KMS-11 (cell line): ENCODE measurements at regions not wholly inside any gene's neighbourhood (a gene's known extent, or its start where the extent isn't known, plus 50 kb on each side); places are given as distances from the start of the nearest gene placed in this dataset.

Source experiments
- H2AFZ ChIP-seq: fragments of 200-600 bp; sonication (generic); 2 replicates; pipeline ENCODE4 v1.6.1; 2016; ENCODE audit warnings: antibody characterized with exemption, mixed run types, low read depth
- H3K27ac ChIP-seq: fragments of 200-600 bp; sonication (generic); 2 replicates; pipeline ENCODE4 v1.6.1; 2016; ENCODE audit warnings: mild to moderate bottlenecking, mixed run types
- H3K27me3 ChIP-seq: fragments of 200-600 bp; sonication (generic); 2 replicates; pipeline ENCODE4 v1.6.1; 2017; ENCODE audit warnings: mild to moderate bottlenecking, low read depth, mixed run types, moderate library complexity; ENCODE audit not compliant: insufficient read depth
- H3K36me3 ChIP-seq: fragments of 200-600 bp; sonication (generic); 2 replicates; pipeline ENCODE4 v1.6.1; 2017; ENCODE audit warnings: mild to moderate bottlenecking, mixed run types; ENCODE audit not compliant: insufficient read depth
- H3K4me1 ChIP-seq: fragments of 200-600 bp; sonication (generic); 2 replicates; pipeline ENCODE4 v1.6.1; 2016; ENCODE audit warnings: mild to moderate bottlenecking, low read depth, mixed run types; ENCODE audit not compliant: poor library complexity, severe bottlenecking
- H3K4me2 ChIP-seq: fragments of 200-600 bp; sonication (generic); 2 replicates; pipeline ENCODE4 v1.7.0; 2016; ENCODE audit warnings: mild to moderate bottlenecking, mixed run types
- H3K4me3 ChIP-seq: fragments of 200-600 bp; sonication (generic); IDR thresholded peaks from 2 replicates; pipeline ENCODE4 v1.6.1; 2017; ENCODE audit warnings: low read depth, low read length, mixed read lengths; ENCODE audit not compliant: insufficient read depth
- H3K79me2 ChIP-seq: fragments of 200-600 bp; sonication (generic); 2 replicates; pipeline ENCODE4 v1.6.1; 2016; ENCODE audit warnings: low read depth, mixed run types; ENCODE audit not compliant: insufficient read depth
- H3K9ac ChIP-seq: fragments of 200-600 bp; sonication (generic); 2 replicates; pipeline ENCODE4 v1.6.1; 2016; ENCODE audit warnings: mild to moderate bottlenecking, mixed run types
- H4K20me1 ChIP-seq: fragments of 200-600 bp; sonication (generic); 2 replicates; pipeline ENCODE4 v1.6.1; 2016; ENCODE audit warnings: mild to moderate bottlenecking, mixed run types; ENCODE audit not compliant: insufficient read depth
- CTCF ChIP-seq: fragments of 200-600 bp; sonication (generic); conservative IDR thresholded peaks from 2 replicates; pipeline ENCODE4 v1.6.1; 2017; ENCODE audit warnings: low read depth, mild to moderate bottlenecking, antibody characterized with exemption, low read length, moderate library complexity, mixed read lengths

GRCh38 chrX:115988825-115989224, 181.7 kb upstream of the AGTR2 start:
- H4K20me1 ChIP-seq: no peaks in the 10 kb centered on the region
- H3K4me1 ChIP-seq: peaks cover 2% of the 10 kb centered on the region
- no peaks in the 10 kb centered on the region for H3K79me2 ChIP-seq
- peak; percentile 44 for TF ChIP-seq CTCF
- H3K4me2 ChIP-seq: no peak overlapping the region
- H3K36me3 ChIP-seq: no peaks in the 10 kb centered on the region
- H3K27me3 ChIP-seq: no peaks in the 10 kb centered on the region
- H3K27ac ChIP-seq: no peak overlapping the region
- no peak overlapping the region for H3K9ac ChIP-seq
- no peak overlapping the region for H3K4me3 ChIP-seq
- H2AFZ ChIP-seq: no peak overlapping the region

GRCh38 chrX:115989686-115990085, 180.9 kb upstream of the AGTR2 start:
- Histone ChIP-seq H3K9ac (no peak overlapping the region), H3K4me1 (no peaks in the 10 kb centered on the region), H3K4me3 (no peak overlapping the region), H4K20me1 (no peaks in the 10 kb centered on the region), H3K79me2 (no peaks in the 10 kb centered on the region), H2AFZ (no peak overlapping the region), H3K27me3 (no peaks in the 10 kb centered on the region), H3K4me2 (no peak overlapping the region), H3K27ac (no peak overlapping the region), H3K36me3 (no peaks in the 10 kb centered on the region)
- TF ChIP-seq CTCF: no peak

GRCh38 chrX:116009346-116009745, 161.2 kb upstream of the AGTR2 start:
- no peaks in the 10 kb centered on the region for H3K36me3 ChIP-seq
- H2AFZ ChIP-seq: peak overlapping the region; percentile 62
- TF ChIP-seq CTCF: no peak
- peak overlapping the region; percentile 95 for H3K27ac ChIP-seq
- peaks cover 55% of the 10 kb centered on the region for H3K4me1 ChIP-seq
- no peak overlapping the region for H3K4me3 ChIP-seq
- peak overlapping the region; percentile 62 for H3K9ac ChIP-seq
- no peaks in the 10 kb centered on the region for H3K27me3 ChIP-seq
- H3K79me2 ChIP-seq: no peaks in the 10 kb centered on the region
- peak overlapping the region; percentile 71 for H3K4me2 ChIP-seq
- H4K20me1 ChIP-seq: no peaks in the 10 kb centered on the region

- Histone ChIP-seq H3K4me3 (no peak overlapping the region), H2AFZ (peak overlapping the region; percentile 62), H3K4me2 (peak overlapping the region; percentile 71), H3K27ac (peak overlapping the region; percentile 95), H3K9ac (peak overlapping the region; percentile 62; the same call in 1 of the 2 replicates), H3K4me1 (peaks cover 55% of the 10 kb centered on the region), H3K36me3 (no peaks in the 10 kb centered on the region), H3K79me2 (no peaks in the 10 kb centered on the region), H3K27me3 (no peaks in the 10 kb centered on the region), H4K20me1 (no peaks in the 10 kb centered on the region)
- TF ChIP-seq CTCF: no peak
Measured at GRCh38 chrX:116009861-116010710, 160.5 kb upstream of the AGTR2 start.
